AG09319 (cell line): ENCODE measurements at regions not wholly inside any gene's neighbourhood (a gene's known extent, or its start where the extent isn't known, plus 50 kb on each side); places are given as distances from the start of the nearest gene placed in this dataset.

Source experiments
- DNase-seq: peaks from one replicate; pipeline ENCODE4 v3.0.0-alpha.2; 2010; ENCODE audit warnings: low read depth; ENCODE audit errors: extremely low read depth
- TF ChIP-seq, protein P1 (sequence below): IDR thresholded peaks from 2 replicates; pipeline ENCODE4 v1.5.1; 2011; ENCODE audit warnings: low read depth, mild to moderate bottlenecking, inconsistent platforms, low read length, moderate library complexity

DNA sequence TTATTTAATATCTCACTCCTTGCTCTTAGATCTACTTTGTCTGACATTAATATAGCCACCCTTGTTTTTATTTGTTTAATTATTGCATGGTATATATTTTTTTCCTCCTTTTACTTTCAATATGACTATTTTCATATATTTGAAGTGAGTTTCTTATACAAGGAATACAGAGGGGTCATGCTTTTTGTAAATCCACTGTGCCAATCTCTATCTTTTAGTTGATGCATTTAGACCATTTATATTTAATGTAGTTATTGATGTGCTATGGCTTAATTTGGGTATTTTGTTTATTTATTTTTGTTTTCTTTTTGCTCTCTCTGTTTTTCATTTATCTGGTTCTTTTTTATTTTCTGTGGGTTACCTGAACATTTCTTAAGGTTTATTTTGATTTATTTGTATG is 750.6 kb downstream of the TMEM182 start:
- DNase-seq = no peak
- TF ChIP-seq, protein P1, sequence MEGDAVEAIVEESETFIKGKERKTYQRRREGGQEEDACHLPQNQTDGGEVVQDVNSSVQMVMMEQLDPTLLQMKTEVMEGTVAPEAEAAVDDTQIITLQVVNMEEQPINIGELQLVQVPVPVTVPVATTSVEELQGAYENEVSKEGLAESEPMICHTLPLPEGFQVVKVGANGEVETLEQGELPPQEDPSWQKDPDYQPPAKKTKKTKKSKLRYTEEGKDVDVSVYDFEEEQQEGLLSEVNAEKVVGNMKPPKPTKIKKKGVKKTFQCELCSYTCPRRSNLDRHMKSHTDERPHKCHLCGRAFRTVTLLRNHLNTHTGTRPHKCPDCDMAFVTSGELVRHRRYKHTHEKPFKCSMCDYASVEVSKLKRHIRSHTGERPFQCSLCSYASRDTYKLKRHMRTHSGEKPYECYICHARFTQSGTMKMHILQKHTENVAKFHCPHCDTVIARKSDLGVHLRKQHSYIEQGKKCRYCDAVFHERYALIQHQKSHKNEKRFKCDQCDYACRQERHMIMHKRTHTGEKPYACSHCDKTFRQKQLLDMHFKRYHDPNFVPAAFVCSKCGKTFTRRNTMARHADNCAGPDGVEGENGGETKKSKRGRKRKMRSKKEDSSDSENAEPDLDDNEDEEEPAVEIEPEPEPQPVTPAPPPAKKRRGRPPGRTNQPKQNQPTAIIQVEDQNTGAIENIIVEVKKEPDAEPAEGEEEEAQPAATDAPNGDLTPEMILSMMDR = no peak

DNA sequence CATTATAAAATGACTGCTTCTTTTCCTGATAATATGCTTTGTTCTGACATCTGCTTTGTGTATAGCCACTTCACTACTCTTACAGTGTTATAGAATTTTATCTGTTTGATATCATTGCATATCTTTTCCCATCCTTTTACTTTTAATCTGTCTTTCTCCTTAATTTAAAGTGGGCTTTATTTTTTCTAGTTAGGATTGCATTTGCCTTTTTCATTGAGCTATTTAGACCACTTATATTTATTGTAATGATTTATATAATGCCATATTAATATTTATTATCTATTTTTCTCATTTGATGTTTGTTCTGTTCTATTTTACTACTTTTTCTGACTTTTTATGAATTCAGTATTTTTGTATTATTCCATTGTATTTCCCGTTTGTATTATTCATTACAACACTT is 758.7 kb downstream of the TMEM182 start:
- TF ChIP-seq, protein P1 = no peak
- no peak for DNase-seq

DNA sequence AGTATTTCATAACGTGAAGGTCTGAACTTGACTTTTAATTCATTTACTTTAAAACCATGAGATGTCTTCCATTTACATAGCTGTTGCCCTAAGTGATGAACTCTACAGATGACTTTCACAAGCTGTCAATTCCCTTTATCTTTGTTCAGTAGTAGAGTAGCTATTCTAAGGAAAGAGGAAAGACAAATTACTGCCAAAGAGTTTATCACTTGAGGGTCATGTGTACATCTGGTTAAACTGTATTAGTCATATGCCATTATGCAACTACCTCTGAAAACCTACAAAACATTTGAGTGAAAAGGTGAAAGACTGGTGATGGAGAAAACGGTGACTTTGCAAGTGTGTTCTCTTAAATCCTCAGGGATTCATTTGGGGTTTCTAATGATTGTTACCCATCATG is 763.9 kb downstream of the TMEM182 start:
- DNase-seq = no peak
- TF ChIP-seq, protein P1 = no peak

DNA sequence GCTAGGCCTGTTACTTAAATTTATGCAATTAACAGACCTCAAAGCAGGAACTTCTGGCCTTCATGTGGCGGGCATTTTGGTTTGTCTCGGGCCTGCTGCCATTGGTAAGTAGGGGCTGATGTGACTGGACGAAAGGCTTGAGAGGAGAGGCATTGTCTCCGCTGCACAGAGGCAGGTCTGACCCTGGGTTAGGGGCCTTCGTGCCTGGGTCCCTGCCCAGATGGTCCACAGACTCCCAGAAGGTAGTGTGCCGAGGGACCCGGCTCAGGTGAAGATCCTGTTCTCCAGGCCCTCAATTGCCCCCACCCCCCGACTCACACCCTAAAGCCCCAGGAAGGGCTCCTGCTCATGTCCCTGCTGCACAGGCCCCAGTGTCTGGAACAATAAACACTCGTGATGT is 764.9 kb downstream of the TMEM182 start:
- DNase-seq = no peak
- TF ChIP-seq, protein P1 = no peak

DNA sequence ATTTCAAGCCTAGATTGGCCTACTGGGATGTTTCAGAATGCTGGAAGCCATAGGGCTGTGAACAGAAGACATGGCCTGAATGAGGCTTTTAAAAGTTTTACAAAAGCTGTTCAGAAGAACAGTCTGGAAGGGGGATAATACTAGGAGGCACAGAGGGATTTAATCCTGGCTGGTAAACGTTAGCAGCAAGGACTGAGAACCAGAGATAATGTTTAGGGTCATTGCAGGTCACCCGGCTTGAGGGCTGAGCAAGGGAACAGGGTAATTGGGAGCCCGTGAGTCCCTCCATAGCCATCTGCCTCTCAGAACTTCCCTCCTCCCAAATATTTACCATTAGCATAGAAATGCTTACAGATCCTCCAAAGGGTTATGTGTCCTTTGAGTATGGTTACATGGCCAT is 765.4 kb downstream of the TMEM182 start:
- DNase-seq = no peak
- TF ChIP-seq, protein P1 = no peak

DNA sequence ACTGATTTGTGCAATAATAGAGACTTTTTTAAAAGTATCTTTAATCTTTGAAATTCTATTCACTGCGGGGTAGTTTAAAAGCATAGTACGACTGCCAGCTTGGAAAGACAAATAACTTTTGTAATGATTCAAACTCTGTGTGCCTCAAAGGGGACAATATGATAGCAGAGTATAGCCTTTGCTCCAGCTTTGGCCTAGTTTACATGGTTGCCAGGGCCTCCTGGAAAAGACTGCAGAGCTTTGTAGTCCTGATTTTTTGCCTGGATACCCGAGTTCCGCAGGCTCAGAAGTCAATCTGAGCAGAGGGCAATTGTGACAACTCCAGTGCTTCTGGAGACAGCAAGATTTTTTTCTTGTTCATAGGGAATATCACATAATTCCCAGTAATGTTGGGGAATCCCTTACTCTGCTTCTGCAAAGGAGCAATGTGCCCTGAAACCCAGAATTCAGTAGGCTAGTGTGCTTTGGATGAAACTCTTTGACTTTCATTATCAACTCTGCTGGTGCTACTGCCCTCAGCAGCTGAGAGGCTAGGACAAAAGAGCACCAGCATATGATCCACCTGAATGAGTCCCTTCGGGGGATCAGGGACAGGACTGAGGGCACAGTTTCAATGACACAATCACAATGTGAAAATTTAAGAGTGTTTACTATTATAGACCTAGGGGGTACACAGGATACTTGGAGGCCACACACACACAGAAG is 768.1 kb downstream of the TMEM182 start:
- TF ChIP-seq, protein P1 = no peak
- no peak for DNase-seq

DNA sequence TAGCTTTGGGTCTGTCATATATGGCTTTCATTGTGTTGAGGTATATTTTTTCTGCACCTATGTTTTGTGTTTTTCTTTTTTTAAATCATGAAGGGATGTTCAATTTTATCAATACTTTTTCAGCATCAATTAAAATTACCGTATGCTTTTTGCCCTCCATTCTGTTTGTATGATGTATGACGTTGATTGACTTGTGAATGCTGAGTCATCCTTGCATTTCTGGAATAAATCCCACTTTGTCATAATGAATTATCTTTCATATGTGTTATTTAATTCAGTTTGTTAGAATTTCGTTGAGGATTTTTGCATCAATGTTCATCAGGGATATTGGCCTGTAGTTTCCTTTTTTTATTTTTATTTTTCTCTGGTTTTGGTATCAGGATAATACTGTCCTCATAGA is 790.9 kb downstream of the TMEM182 start:
- DNase-seq = no peak
- TF ChIP-seq, protein P1 = no peak
